ENCODE measurements at regions not wholly inside any gene's neighbourhood (a gene's known extent, or its start where the extent isn't known, plus 50 kb on each side); places are given as distances from the start of the nearest gene placed in this dataset.

DNA sequence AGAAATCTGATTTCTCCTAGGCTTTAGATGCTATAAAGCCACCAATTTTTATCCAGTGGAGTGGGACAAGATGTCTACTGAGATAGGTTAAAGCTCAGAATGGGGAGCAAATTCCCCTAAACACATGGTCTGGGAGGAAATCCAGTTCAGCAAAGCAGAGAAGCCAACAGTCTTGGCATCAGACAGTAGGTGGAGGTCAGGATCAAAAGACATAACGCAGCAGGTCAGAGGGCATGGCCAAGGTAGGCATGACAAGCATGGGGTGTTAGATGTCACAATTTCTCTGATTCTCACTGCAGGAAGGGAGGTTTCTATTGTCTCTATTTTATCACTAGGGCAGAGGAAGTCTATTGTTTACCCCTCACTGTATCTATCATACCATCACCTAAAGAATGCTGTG is 288.2 kb downstream of the ACTL7B start:
- Histone ChIP-seq H3K14ac (replicated peaks; ENCODE audit: low read depth, low read length) (no peak overlapping the region), H2BK20ac (ENCODE audit: low read depth, low read length) (no peak overlapping the region), H3K79me1 (ENCODE audit: low read depth in 1 of 2, low read length in 2 of 2) (no peaks in the 10 kb centered on the region), H2AFZ (replicated peaks; ENCODE audit: low read length, poor library complexity) (no peak overlapping the region), H4K91ac (ENCODE audit: insufficient read depth, low read depth, low read length) (no peak overlapping the region; the same call in 1 of the 2 replicates), H3K23ac (ENCODE audit: low read depth, low read length) (no peak overlapping the region), H2BK15ac (ENCODE audit: low read depth, low read length) (no peak overlapping the region), H3K27me3 (ENCODE audit: control insufficient read depth, insufficient read depth, low read length) (no peaks in the 10 kb centered on the region; the same call in 1 of the 2 replicates), H2AK5ac (ENCODE audit: low read depth, low read length) (no peak overlapping the region), H3K9me1 (ENCODE audit: insufficient read depth, low read length) (no peaks in the 10 kb centered on the region), H2AK9ac (replicated peaks; ENCODE audit: low read depth, low read length, poor library complexity) (no peak overlapping the region), H3K9ac (ENCODE audit: low read depth, low read length) (no peak overlapping the region), H3K9me3 (ENCODE audit: control insufficient read depth, insufficient read depth, low read length) (no peaks in the 10 kb centered on the region), H3K4me3 (ENCODE audit: insufficient read depth, low read depth, low read length) (no peak overlapping the region), H3K4ac (ENCODE audit: low read depth, low read length) (no peak overlapping the region), H3K4me1 (ENCODE audit: control insufficient read depth, insufficient read depth, low read length) (no peaks in the 10 kb centered on the region; the same call in 1 of the 2 replicates), H3K56ac (ENCODE audit: extremely low read depth, insufficient read depth, low read length) (no peak overlapping the region), H2BK120ac (ENCODE audit: low read depth, low read length) (no peak overlapping the region), H2BK5ac (ENCODE audit: low read depth, low read length, poor library complexity, severe bottlenecking) (no peak overlapping the region), H3K18ac (ENCODE audit: low read depth, low read length) (no peak overlapping the region), H4K8ac (ENCODE audit: low read depth in 2 of 2, low read length in 2 of 2) (no peak overlapping the region), H4K20me1 (ENCODE audit: insufficient read depth, low read length) (no peaks in the 10 kb centered on the region), H3K36me3 (ENCODE audit: control insufficient read depth, insufficient read depth, low read length) (no peaks in the 10 kb centered on the region), H3K4me2 (ENCODE audit: low read depth, low read length) (no peak overlapping the region), H4K5ac (ENCODE audit: low read depth, low read length) (no peak overlapping the region), H3K27ac (ENCODE audit: insufficient read depth, low read length) (no peak overlapping the region)
- no peak for TF ChIP-seq RAD21 (IDR thresholded peaks at IDR 0.05; ENCODE audit: low read length)
- TF ChIP-seq, protein P1, sequence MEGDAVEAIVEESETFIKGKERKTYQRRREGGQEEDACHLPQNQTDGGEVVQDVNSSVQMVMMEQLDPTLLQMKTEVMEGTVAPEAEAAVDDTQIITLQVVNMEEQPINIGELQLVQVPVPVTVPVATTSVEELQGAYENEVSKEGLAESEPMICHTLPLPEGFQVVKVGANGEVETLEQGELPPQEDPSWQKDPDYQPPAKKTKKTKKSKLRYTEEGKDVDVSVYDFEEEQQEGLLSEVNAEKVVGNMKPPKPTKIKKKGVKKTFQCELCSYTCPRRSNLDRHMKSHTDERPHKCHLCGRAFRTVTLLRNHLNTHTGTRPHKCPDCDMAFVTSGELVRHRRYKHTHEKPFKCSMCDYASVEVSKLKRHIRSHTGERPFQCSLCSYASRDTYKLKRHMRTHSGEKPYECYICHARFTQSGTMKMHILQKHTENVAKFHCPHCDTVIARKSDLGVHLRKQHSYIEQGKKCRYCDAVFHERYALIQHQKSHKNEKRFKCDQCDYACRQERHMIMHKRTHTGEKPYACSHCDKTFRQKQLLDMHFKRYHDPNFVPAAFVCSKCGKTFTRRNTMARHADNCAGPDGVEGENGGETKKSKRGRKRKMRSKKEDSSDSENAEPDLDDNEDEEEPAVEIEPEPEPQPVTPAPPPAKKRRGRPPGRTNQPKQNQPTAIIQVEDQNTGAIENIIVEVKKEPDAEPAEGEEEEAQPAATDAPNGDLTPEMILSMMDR (conservative IDR thresholded peaks at IDR 0.05; ENCODE audit: low read depth, low read length) = no peak
- ChIA-PET CTCF (no interaction called here), POLR2A (ENCODE audit: unreplicated experiment) (no interaction called here)
- ATAC-seq (ENCODE audit: low read depth) (no peak), DNase-seq (no peak)
- in situ Hi-C loops (cut with MboI; ENCODE audit: low sequenced_read_pairs) = loop anchor here (5.0 to 25.0 kb wide), 3 partner anchors 283 to 1090 kb away; no protein-coding TSS in a partner anchor
- WGBS, 2 experiments (ENCODE audit: extremely low coverage in 2 of 2, insufficient read length in 1 of 2) = 60% methylated on average over 1 of the region's 1 CpG; no CpG with 5 or more reads in 1 of the 2 experiments
- intact Hi-C loops (cut with micrococcal nuclease) = loop anchor here (5.0 to 10.0 kb wide), 5 partner anchors 425 to 1145 kb away; no protein-coding TSS in a partner anchor
- BruUV-seq (replicated peaks) = no TSS peak
- dilution Hi-C loops (cut with HindIII; ENCODE audit: low sequenced_read_pairs, unreplicated experiment) = no loop called here
